Right lobe of liver (tissue), 4 donors: ENCODE measurements at regions not wholly inside any gene's neighbourhood (a gene's known extent, or its start where the extent isn't known, plus 50 kb on each side); places are given as distances from the start of the nearest gene placed in this dataset.

Experiments used
- POLR2A ChIP-seq: fragments of 450-650 bp; IDR thresholded peaks from one replicate; pipeline ENCODE4 v1.6.1; 2017; ENCODE audit warnings: antibody characterized with exemption, mild to moderate bottlenecking
- TF ChIP-seq, protein P1 (sequence below), 4 donors: fragments of 200-600 bp in 3 of 4; fragments of 450-650 bp in 1 of 4; IDR thresholded peaks; one replicate each; pipeline versions ENCODE4 v1.5.1 to v1.8.0; 2016 to 2022; ENCODE audit warnings: antibody characterized with exemption in 4 of 4, mild to moderate bottlenecking in 2 of 4
- donor health status: DM: no; HTN: no; CAD: no.
- donor health status: DM: no; HTN: no; CAD: no.
- donor health status: DM: no; HTN: yes; CAD: no.

DNA sequence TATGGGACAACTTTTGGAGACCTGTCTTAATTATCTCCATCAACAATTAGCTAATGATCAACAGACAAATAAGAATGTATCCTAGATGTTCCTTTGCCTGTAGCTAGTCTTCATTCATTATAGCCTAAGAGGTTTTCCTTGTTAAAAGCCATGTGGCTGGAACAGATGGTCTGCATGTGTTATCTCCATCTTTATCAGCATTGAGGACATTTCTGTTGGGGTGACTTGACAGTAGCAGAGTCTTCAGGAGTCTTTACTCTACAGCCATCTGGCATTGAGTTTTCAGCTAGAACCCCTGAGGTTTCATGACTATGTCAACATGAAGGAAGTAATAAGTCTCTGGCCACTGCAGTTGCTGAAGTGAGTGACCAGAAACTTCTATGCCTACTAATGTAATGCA lies 106.6 kb upstream of the TLE4 start:
- TF ChIP-seq, protein P1, sequence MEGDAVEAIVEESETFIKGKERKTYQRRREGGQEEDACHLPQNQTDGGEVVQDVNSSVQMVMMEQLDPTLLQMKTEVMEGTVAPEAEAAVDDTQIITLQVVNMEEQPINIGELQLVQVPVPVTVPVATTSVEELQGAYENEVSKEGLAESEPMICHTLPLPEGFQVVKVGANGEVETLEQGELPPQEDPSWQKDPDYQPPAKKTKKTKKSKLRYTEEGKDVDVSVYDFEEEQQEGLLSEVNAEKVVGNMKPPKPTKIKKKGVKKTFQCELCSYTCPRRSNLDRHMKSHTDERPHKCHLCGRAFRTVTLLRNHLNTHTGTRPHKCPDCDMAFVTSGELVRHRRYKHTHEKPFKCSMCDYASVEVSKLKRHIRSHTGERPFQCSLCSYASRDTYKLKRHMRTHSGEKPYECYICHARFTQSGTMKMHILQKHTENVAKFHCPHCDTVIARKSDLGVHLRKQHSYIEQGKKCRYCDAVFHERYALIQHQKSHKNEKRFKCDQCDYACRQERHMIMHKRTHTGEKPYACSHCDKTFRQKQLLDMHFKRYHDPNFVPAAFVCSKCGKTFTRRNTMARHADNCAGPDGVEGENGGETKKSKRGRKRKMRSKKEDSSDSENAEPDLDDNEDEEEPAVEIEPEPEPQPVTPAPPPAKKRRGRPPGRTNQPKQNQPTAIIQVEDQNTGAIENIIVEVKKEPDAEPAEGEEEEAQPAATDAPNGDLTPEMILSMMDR (IDR thresholded peaks at IDR 0.05) = no peak
- no peak for TF ChIP-seq POLR2A
